Muscle of arm (tissue), 1 donor: ENCODE measurements at regions not wholly inside any gene's neighbourhood (a gene's known extent, or its start where the extent isn't known, plus 50 kb on each side); places are given as distances from the start of the nearest gene placed in this dataset.
"Not testable (repeated sequence)": the region's sequence is repeated elsewhere in the genome, so short reads cannot be mapped to it uniquely, and the experiment has no call there.

Experiments
- DNase-seq: peaks from one replicate; pipeline ENCODE4 v3.0.0-alpha.2; 2013

DNA sequence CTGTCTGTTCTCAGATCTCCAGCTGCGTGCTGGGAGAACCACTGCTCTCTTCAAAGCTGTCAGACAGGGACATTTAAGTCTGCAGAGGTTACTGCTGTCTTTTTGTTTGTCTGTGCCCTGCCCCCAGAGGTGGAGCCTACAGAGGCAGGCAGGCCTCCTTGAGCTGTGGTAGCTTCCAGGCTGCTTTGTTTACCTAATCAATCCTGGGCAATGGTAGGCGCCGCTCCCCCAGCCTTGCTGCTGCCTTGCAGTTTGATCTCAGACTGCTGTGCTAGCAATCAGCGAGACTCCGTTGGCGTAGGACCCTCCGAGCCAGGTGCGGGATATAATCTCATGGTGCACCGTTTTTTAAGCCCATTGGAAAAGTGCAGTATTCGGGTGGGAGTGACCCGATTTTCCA lies 1240.0 kb downstream of the EFNA5 start:
- DNase-seq = not testable (repeated sequence)

GRCh38 chr5:106423109-106423897 lies 1247.4 kb downstream of the EFNA5 start:
- DNase-seq = no peak

DNA sequence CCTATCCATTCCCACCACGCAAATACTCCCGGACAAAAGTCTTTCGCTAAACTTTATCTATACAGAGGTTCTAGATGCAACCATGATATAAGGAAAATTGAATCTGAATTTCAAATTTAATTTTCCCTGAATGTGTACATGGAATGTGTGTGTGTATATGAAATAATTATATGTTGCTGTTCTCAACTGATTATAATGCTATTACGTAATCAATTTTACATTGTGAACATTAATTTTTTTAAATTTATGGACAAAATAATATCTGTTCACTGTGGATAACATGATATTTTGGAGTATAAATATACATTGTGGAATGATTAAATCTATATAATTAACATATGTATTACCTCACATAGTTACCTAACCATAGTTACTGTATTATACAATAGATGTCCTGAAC lies 1250.6 kb downstream of the EFNA5 start:
- no peak for DNase-seq

- DNase-seq = no peak
Measured at GRCh38 chr5:106418196-106418595, 1252.5 kb downstream of the EFNA5 start.

GRCh38 chr5:106417566-106417965 lies 1253.2 kb downstream of the EFNA5 start:
- DNase-seq = no peak

GRCh38 chr5:106417163-106417562 lies 1253.6 kb downstream of the EFNA5 start:
- DNase-seq = no peak

DNA sequence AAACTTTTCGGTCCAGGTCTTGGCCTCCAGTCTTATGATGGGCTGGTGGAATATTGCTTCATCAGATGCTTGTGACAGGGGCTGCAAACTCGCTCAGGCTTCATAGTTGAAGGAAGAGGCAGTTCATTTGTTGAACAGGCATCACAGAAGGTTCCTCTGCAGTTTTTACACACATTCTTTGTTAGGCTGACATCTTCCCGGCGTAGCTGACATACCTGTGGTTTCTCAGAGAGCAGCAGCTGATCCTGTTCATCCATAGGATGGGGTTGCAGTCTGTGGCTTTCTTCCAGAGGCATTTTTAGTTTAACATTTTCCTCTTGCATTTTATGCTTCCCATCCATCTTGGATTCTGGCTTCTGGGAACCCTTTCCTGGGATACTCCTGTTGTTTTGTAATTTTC lies 1255.2 kb downstream of the EFNA5 start:
- no peak for DNase-seq

GRCh38 chr5:106414342-106414741 lies 1256.4 kb downstream of the EFNA5 start:
- no peak for DNase-seq

DNA sequence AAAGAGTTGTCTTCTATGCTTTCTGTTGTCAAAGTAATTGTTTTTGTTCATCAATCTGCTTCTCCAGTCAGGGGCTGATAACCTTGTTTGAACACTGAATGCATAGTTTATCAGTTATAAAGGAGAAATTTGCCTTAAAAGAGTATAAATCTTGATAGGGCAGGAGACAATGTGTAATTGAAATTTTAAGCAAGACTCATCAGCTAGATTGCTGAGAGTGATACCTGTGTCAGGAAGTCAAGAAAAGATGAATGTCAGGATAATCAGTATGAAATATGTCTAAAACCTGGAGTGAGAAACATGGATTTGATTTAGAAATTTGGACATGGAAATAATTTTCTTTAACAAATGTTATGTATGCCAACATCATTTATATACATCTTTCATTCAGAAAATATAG lies 1258.1 kb downstream of the EFNA5 start:
- no peak for DNase-seq

GRCh38 chr5:106408570-106408969 lies 1262.2 kb downstream of the EFNA5 start:
- no peak for DNase-seq

- DNase-seq = no peak
Measured at GRCh38 chr5:106408141-106408540, 1262.6 kb downstream of the EFNA5 start.

DNA sequence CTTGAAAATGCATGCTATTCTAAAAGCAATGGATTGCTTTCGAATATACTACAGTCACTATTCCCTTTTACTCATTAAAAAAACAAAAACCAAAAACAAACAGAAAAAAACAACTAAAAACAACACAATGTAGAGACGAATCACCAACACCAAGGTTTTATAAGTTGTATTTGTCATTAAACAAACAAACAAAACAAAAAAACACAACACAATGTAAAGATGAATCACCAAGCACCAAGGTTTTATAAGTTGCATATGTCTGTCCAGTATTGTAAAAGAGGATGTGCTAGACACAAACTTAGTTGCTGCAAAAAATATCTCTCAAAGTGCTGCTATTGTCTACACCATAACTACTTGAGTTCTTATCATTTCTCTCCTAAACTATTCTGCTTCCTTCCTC lies 1269.2 kb downstream of the EFNA5 start:
- no peak for DNase-seq

- no peak for DNase-seq
Measured at GRCh38 chr5:106399391-106399790, 1271.3 kb downstream of the EFNA5 start.

- no peak for DNase-seq
Measured at GRCh38 chr5:106397700-106398099, 1273.0 kb downstream of the EFNA5 start.

DNA sequence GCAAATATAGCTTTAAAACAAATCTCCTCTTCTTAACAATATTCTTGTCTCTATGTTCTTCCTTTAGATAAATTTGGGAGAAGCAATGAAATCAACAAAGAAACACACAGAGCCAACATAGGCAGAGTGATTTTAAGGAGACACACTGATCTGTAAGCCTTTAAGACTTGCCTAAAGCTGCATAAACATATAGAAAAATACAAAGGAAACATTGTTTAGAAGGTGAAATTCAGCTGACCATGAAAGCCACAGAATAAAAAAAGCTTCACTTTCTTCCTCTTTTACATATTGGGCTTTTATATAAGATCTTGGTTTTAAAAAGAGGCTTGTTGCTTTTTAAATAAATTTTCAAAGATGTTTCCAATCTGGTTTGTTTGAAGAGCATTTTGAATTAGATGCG lies 1277.5 kb downstream of the EFNA5 start:
- DNase-seq = no peak

DNA sequence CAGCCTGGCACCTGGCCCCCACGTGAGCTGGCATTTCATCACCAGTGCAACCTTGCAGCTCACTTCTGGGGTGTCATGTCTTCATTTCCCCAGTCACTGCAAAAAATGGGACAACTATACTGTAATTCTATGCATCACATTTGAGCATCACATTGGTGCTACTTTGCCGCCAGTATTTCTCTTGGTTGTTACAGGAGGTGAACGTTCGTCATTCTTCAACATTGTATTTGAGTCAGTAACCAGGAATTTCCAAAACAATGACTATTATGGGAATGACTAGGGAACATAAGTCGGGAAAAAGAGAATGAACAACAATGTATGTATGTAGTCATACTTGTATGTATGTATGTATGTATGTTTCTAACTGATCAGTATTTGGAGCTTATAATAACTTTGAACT lies 1278.0 kb downstream of the EFNA5 start:
- DNase-seq = no peak

- not testable (repeated sequence) for DNase-seq
Measured at GRCh38 chr5:106387767-106388166, 1283.0 kb downstream of the EFNA5 start.

DNA sequence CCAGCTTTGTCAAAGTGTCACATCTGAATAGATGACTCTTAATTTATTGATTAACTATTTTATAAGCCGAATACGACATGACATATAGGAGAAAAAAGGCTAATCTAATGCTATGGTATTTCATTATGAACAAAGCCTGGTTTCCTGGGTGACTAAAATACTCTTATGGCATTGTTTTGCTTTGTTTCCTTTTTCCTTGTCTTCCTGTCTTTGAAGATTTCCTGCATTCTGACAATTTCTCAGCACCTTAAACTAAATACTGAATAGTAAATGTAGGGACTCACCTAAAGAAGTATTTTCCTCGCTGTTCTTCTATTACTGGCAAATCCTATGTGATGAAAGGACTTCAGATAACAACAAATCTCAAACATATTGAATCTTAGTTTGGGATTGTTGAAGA lies 1284.5 kb downstream of the EFNA5 start:
- no peak for DNase-seq

- DNase-seq = no peak
Measured at GRCh38 chr5:106380736-106381135, 1290.0 kb downstream of the EFNA5 start.

- no peak for DNase-seq
Measured at GRCh38 chr5:106376522-106376921, 1294.2 kb downstream of the EFNA5 start.

- no peak for DNase-seq
Measured at GRCh38 chr5:106374956-106375355, 1295.8 kb downstream of the EFNA5 start.

DNA sequence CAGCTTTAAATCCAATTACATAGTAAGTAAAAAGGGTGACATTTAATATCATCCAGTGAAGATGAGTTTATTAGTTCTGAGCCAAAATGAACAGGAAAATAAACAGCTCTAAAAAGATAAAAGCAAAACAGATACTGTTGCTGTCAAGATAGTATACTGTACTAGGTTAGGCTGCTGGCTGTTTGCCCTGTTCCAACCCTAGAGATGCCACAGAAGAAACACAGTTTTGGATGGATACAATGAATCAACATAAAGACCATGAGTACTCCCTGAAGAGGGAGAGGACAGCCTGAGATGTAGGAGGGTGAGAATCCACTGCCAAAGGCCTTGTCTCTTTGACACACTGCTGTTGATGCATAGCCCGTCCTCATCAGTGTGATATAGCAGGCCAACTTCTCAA lies 1302.7 kb downstream of the EFNA5 start:
- no peak for DNase-seq

DNA sequence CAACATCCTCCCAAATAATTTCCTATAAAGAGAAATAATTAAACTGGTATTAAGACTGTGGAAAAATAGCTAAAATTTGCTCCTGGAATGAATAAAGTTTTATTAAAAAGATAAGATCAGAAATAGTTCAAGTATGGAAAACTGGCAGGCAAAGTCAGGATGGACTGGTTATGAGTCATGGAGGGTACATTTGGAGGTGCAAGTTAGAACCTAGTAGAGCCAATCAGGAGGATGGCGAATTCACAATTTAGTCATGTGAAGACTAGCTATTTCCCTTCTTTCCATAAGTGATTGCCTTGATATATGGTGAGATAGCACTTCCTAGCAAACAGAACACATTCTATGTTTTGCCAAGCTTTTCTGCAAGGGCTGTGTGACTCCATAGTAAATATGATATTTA lies 1303.5 kb downstream of the EFNA5 start:
- DNase-seq = no peak

GRCh38 chr5:106363578-106363977 lies 1307.2 kb downstream of the EFNA5 start:
- no peak for DNase-seq
